GM21737 (cell line): ENCODE measurements at regions not wholly inside any gene's neighbourhood (a gene's known extent, or its start where the extent isn't known, plus 50 kb on each side); places are given as distances from the start of the nearest gene placed in this dataset.
"Not testable (repeated sequence)": the region's sequence is repeated elsewhere in the genome, so short reads cannot be mapped to it uniquely, and the experiment has no call there.

Source experiments
- ATAC-seq: cut with Tn5 transposase; IDR thresholded peaks from one replicate; pipeline ENCODE4 v1.9.1; 2021; ENCODE audit warnings: mild to moderate bottlenecking, moderate library complexity; ENCODE audit not compliant: unreplicated experiment

DNA sequence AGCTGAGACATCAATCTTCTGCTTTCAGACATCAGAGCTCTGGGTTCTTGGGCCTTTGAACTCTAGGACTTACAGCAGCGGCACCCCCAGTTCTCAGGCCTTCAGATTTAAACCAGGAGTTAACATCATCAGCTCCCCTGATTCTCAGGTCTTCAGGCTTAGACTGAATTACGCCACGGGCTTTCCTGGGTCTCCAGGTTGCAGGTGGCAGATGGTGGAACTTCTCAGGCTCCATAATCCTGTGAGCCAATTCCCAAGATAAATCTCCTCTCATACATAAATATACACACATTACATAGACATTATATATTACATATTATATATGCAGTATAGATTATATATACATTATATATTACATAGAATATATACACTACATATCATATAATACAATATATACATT is 408.9 kb upstream of the AUTS2 start:
- no peak for ATAC-seq

DNA sequence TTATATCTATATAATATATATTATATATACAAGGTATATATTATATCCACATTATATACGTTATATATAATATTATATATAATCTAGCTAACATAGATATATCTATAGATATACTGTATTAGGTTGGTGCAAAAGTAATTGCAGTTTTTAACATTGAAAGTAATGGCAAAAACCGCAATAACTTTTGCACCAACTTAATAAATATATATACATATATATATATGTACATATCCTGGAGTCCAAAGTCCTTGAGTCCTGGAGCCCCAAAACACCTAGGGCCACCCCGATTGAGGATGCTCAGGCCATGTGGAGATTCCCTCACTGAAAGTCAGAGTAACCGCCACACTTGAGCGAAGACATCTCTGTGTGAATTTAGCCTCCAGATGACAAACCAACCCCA is 408.2 kb upstream of the AUTS2 start:
- no peak for ATAC-seq

DNA sequence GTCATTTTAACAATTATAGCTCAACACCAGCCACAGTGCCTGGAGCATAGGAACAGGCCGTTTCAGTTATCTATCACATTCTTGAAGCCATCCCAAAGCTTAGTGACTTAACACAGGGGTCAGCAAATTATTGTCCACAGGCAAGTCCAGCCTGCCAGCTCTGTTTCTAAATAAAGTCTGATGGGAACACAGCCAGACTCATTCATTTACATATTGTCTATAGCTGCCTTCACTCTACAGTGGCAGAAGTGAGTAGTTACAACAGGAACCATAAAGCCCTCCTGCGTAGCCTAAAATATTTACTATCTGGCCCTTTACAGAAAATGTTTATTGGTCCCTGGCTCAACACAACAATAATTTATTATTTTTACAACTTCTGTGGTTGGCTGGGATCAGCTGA is 407.5 kb upstream of the AUTS2 start:
- no peak for ATAC-seq

- ATAC-seq, result peak; percentile 63
These were observed 406.1 kb upstream of the AUTS2 start for GRCh38 chr7:69192134-69192533.

- no peak for ATAC-seq
These were observed 405.2 kb upstream of the AUTS2 start for GRCh38 chr7:69193061-69193460.

- no peak for ATAC-seq
These were observed 401.7 kb upstream of the AUTS2 start for GRCh38 chr7:69196593-69196992.

DNA sequence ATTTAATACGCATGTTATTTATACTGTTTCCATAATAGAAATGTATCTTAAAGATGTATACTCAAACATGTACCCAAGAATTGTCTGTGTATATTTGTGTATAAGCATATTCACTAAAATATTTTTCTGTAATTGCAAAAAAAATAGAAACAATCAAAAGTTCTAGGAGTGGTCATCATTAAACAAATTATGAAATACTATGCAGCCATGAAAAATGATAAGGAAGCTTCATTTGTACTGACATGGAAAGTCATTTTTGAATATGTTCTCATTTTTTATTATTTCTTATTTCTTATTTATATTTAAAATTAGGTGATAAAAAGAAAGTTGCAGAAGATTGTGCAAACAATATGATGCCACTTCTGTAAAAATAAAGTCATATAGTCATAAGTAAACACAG is 400.0 kb upstream of the AUTS2 start:
- no peak for ATAC-seq

DNA sequence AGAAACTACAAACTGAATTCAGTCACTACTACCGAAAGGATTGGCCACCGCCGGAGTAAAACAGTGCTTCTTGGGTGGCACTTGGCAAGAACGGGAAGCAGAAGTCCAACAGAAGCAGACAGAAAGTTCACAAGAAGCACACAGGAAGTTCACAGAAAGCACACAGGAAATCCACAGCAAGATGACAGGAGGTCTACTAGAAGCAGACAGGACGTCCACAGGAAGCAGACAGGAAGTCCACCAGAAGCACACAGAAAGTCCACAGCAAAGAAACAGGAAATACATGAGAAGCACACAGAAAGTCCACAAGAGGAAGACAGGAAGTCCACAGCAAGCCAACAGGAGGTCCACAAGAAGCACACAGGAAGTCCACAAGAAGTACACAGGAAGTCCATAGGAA is 399.2 kb upstream of the AUTS2 start:
- ATAC-seq, result no peak

- ATAC-seq, result no peak
These were observed 398.6 kb upstream of the AUTS2 start for GRCh38 chr7:69199661-69200060.

- no peak for ATAC-seq
These were observed 394.4 kb upstream of the AUTS2 start for GRCh38 chr7:69203871-69204270.

DNA sequence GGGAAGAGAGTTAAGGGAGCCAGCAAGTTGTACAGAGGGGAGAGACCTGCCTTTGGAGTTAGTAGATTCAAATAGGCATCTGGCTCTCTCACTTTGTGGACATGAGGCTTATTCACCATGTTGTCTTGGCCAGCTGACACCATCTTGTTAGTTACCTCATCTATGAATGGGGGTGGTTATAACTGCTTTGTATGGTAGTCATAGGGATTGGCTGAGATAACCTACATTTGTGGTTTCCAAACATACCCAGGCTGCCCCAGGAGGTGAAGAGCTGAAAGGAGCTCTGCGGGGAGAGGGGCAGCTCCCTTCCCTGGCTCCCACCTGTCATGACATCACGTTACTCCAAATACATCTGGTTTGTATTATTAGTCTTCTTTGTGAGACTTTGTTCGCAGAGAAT is 393.3 kb upstream of the AUTS2 start:
- no peak for ATAC-seq

- ATAC-seq, result no peak
These were observed 392.7 kb upstream of the AUTS2 start for GRCh38 chr7:69205581-69205980.

GRCh38 chr7:69208276-69208675 is 390.0 kb upstream of the AUTS2 start:
- no peak for ATAC-seq

- peak; percentile 95 for ATAC-seq
These were observed 389.4 kb upstream of the AUTS2 start for GRCh38 chr7:69208848-69209247.

DNA sequence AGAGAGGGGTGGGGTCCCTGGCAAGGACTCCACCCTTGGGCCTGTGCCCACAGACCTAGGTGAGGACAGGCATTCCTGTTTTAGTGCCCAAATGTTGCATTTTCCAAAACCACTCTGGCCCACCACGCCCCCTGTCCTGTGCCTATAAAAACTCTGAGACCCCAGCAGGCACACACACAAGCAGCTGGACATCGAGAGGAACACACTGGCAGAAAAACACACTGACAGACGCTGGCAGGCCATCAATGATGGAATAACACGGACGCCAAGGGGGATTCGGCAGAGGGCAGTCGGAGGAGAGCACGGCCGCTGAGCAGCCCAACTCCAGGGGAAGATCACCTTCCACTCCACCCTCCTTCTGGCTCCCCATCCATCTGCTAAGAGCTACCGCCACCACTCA is 386.9 kb upstream of the AUTS2 start:
- no peak for ATAC-seq

- no peak for ATAC-seq
These were observed 386.5 kb upstream of the AUTS2 start for GRCh38 chr7:69211739-69212138.

DNA sequence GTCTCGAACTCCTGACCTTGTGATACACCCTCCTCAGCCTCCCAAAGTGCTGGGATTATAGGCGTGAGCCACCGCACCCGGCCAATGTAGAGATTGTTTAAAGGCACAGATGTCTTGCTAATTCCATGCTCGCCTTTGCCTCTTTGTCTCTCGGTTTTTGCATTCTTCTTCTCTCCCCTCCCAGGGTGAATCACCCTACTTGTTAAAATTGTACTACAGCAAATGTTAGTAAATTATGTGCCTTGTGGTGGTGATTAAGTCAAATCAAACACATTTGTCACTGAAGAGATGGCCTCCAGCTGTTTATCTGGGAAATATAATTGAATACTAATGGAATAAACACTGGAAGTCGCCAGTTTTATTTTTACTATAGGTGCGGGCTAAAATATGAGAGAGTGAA is 384.4 kb upstream of the AUTS2 start:
- ATAC-seq, result no peak

DNA sequence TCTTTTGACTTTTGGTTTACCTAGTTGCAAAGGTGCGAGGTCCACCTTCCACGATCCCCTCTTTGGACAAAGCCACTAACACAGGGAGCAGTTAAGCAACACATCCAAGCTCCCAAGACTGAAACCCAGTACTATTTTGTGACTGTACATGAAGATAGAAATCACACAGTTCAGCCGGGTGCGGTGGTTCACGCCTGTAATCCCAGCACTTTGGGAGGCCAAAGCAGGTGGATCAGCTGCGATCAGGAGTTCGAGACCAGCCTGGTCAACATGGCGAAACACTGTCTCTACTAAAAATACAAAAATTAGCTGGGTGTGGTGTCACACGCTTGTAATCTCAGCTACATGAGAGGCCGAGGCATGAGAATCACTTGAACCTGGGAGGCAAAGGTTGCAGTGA is 382.8 kb upstream of the AUTS2 start:
- ATAC-seq, result not testable (repeated sequence)

DNA sequence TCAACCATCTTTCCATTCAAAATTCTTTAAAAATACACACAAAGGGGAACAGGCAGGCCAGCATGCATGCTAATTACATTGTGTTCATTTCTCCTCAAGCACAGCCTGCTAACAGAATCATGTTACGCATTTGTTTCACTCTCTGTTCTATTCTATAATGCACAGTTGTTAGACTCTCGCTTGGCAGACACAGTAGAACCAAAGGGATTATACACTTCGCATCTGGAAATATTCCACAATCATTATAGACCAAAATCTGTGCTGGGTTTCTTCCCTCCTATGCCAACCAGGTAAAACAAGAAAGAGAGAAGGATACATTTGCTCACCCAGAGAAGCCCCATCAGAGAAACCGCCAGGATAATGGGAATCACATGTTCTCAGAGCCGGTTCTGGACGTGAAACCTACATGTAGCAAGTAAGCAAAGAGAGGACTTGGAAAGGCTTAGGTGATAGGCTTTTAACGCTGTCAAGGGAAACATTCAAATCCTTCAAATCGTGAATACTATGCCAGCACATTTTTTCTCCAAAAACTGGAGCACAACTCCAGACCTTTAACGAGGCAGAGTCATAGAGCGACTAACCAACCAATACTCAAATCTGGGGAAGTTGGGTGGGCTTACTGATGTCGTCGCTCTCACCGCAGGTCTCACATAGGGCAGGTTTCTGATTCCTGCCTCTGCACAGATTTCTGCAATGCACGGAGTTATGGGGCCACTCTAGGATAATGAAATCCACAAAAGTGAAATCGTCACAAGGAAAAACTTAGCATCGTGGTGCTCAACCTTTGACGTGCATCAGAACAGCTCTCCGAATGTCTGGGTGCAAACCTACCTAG is 380.5 kb upstream of the AUTS2 start:
- no peak for ATAC-seq

DNA sequence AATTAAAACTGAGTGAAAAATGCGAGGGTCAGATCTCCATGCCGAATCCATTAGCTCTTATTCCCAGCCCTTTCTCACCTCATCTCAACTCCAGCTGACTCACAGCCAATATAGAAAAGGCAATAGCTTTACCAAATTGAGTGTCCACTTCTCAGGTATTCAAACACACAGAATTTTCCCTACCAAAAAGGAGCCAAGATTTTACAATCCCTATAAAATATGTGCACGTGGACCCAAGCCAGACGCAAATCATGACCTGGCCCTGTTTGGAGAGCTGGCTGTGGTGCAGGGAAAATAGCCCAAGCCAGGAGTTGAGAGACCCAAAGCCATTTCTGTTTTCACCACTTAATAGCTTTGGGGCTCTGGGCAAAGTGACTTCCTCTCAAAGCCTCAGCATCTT is 379.7 kb upstream of the AUTS2 start:
- no peak for ATAC-seq

DNA sequence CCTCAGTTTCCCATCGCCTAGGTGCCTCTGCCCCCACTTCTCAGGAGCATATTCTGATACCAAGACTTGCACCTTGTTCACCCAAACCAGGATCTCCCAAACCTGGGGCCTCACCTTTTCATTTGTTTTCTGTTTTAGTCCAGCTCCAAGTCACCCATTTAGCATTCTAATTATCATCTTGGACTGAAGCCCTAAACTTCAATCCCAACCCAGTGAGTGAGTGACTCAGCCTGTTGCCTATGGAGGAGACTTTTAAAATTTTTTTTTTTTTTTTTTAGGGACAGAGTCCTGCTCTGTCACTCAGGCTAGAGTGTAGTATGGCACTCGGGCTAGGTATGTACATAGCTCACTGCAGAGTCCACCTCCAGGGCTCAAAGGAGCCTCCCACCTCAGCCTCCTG is 378.9 kb upstream of the AUTS2 start:
- ATAC-seq, result no peak

- ATAC-seq, result no peak
These were observed 372.9 kb upstream of the AUTS2 start for GRCh38 chr7:69225259-69225943.
